Astrocyte (in vitro differentiated cells and primary cell): ENCODE measurements at regions not wholly inside any gene's neighbourhood (a gene's known extent, or its start where the extent isn't known, plus 50 kb on each side); places are given as distances from the start of the nearest gene placed in this dataset.

Experiments
- CTCF ChIP-seq: IDR thresholded peaks from 2 replicates; pipeline ENCODE4 v1.5.1; 2011; ENCODE audit warnings: low read depth, mild to moderate bottlenecking, inconsistent platforms, low read length, moderate library complexity; ENCODE audit not compliant: insufficient read depth
- EZH2 ChIP-seq: IDR thresholded peaks from 2 replicates; pipeline ENCODE4 v1.6.1; 2012; ENCODE audit warnings: mild to moderate bottlenecking, low read length, inconsistent platforms; ENCODE audit not compliant: insufficient read depth

DNA sequence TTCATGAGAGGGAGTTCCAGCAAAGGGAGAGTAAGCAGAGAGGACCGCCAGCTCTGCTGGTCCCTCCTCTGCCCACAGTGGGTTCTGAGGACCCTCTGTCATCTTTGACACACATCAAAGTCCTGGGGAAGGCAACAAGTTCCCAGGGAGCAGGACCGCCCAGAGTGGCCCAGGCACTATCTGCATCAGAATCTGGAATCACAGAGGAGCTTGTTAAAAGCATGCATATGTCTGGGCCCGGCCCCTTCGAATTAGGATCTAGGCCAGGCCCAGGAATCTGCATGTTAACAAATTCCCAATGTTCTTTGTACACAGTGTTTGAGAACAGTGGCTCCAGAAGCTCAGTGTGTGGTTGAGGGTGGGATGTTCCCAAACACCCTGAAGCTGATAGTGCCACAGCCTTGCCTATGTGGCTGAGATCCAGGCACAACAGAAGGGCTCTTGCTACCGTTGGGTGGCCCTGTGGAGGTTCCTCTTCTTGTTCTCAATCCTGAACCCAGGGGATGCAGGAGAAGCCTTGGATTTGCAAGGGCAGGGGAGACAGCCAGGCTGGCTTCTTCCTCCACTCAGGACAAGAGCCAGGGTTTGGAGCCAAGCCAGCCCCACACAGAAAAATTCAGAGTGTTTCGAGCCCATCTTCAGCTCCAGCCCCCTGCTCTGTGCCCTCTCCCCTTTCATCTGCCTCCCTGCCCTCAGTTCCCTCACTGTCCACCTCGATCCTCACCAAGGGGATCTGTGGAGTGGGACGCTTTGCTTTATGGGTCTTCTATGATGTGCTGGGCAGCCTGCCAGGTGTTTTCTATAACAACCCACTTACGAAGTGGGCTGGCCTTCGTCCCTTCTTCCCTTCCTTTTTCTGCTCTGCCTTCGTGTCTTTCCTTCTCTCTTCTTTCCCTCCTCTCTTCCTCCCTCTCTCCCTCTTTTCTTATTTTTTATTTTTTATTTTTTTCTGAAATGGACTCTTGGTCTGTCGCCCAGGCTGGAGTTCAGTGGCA is 129.0 kb upstream of the TMPRSS2 start:
- TF ChIP-seq EZH2: no peak
- no peak for TF ChIP-seq CTCF
